ENCODE measurements at regions not wholly inside any gene's neighbourhood (a gene's known extent, or its start where the extent isn't known, plus 50 kb on each side); places are given as distances from the start of the nearest gene placed in this dataset.
A peak's percentile ranks its signal among the peaks of the same experiment; 100 is the strongest.

DNA sequence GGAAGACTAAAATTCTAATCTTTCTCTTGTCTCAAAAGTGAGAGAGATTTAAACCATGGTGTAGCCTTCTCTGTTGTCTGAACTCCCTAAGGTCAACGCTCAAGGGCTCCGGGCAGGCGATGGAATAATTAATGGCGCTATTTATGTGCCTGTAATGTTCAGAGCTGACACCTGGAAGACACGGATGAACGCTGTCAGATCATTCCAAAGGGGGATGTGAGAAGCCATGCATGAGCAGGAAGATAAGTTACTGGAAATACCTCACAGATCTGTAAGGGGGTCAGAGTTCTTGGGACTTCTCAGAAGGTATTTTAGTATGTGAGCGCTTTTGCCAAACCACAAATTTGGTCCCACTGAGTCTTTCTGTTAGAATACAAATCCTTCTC lies 73.3 kb upstream of the MTPN start:
- ATAC-seq (no peak), DNase-seq (no peak)
- Mint-ChIP-seq H3K4me1 (no peaks in the 10 kb centered on the region), H3K36me3 (ENCODE audit: low read depth) (peaks cover 9% of the 10 kb centered on the region), H3K27ac (no peak overlapping the region), H3K27me3 (no peaks in the 10 kb centered on the region), H3K4me3 (no peak overlapping the region), H3K9me3 (peaks cover 6% of the 10 kb centered on the region)

DNA sequence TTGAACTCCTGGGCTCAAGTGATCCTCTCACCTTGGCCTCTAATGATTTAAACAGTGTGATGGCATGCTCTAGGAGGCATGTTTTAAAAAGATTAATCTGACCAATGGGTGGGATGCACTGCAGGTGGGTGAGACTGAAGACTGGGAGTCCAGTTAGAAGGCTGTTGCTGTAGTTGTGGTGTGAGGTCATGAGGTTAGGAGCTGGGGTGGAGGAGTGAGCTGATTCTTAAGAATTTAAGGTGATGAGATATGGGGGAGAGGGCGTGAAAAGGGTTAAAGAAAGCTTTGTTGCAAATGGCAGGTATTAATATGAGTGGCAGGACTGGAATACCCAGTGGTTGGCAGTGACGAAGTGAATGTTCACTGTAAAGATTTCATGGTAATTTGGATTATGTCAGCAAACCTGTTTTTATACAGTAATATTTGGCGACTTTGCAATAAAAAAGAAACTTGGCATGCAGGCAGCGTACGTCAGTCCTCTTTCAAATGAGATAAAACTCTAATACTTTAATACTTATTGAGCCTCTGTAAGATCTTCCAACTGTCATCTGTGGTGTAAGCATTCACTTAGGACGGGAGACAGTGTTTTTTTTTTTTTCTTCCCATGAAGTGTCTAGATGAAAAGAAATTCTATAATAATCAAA lies 72.8 kb upstream of the MTPN start:
- no peak for DNase-seq

DNA sequence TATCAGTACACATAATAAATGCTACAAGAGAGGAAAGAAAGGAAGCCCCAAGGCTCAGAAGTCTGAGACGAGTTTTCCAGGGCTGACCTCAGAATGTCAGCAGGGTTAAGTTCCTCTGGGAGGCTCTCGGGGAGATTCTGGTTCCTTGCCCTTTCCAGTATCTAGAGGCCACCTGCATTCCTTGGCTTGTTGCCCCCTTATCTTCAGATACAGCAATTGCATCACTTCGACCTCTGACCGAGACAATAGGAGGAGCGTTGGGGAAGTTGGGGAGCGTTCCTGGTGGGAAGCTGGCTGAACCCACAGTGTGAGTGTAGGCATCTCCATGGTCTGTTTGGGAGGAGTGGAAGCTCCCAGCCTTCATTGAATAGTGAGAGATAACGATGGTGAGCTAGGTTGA lies 72.0 kb upstream of the MTPN start:
- Mint-ChIP-seq H3K27me3 (no peaks in the 10 kb centered on the region), H3K27ac (no peak overlapping the region), H3K4me1 (no peaks in the 10 kb centered on the region), H3K36me3 (ENCODE audit: low read depth) (peaks cover 9% of the 10 kb centered on the region), H3K4me3 (no peak overlapping the region), H3K9me3 (peaks cover 10% of the 10 kb centered on the region)
- DNase-seq (no peak), ATAC-seq (no peak)

More for the DNA sequence above, 72.8 kb upstream of the MTPN start:
- no peak overlapping the region for H3K27ac Mint-ChIP-seq
- no peak for ATAC-seq
- no peaks in the 10 kb centered on the region for H3K27me3 Mint-ChIP-seq
- peaks cover 10% of the 10 kb centered on the region for H3K9me3 Mint-ChIP-seq
- H3K4me3 Mint-ChIP-seq: no peak overlapping the region
- H3K36me3 Mint-ChIP-seq (ENCODE audit: low read depth): peaks cover 9% of the 10 kb centered on the region
- no peaks in the 10 kb centered on the region for H3K4me1 Mint-ChIP-seq

DNA sequence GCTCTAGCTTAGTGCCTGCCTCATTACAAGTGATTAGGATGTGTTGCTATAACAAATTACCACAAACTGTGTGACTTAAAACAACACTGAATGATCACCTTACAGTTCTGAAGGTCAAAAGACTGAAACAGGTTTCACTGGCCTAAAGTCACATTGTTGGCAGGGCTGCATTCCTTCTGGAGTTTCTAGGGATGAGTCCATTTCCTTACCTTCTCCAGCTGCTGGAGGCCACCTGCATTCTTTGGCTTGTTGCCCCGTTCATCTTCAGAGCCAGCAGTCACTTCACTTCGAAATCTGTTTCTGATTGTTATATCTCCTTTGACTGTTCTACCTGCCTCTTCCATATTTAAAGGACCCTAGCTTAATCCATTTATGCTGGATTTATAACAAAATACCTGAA lies 69.4 kb upstream of the MTPN start:
- peaks cover 9% of the 10 kb centered on the region for H3K36me3 Mint-ChIP-seq (ENCODE audit: low read depth)
- no peak for DNase-seq
- peaks cover 4% of the 10 kb centered on the region for H3K4me1 Mint-ChIP-seq
- peaks cover 10% of the 10 kb centered on the region for H3K9me3 Mint-ChIP-seq
- H3K4me3 Mint-ChIP-seq: no peak overlapping the region
- no peak overlapping the region for H3K27ac Mint-ChIP-seq
- ATAC-seq: no peak
- no peaks in the 10 kb centered on the region for H3K27me3 Mint-ChIP-seq

DNA sequence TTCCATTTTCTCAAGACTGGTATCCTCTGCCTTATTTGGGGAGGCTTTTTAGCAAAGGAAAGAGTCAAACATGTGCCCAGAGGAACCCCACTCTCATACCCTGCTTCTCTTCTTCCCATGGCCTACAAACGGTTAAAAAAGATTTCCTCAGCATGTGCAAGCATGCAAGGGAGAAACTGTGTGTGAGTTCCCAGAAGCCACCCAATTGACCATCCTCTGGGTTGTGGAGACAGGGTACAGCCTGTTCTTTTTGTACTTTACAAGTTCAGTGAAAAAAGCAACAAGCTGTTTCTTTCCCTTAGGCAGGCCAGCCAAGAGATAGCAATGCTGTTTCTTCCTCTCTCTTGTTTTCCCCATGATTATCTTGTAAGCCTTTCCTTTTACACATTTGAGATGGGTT lies 68.8 kb upstream of the MTPN start:
- Mint-ChIP-seq H3K9me3 (peaks cover 10% of the 10 kb centered on the region), H3K36me3 (ENCODE audit: low read depth) (peaks cover 9% of the 10 kb centered on the region), H3K4me1 (peaks cover 4% of the 10 kb centered on the region), H3K4me3 (no peak overlapping the region), H3K27ac (no peak overlapping the region), H3K27me3 (no peaks in the 10 kb centered on the region)
- no peak for DNase-seq
- no peak for ATAC-seq

DNA sequence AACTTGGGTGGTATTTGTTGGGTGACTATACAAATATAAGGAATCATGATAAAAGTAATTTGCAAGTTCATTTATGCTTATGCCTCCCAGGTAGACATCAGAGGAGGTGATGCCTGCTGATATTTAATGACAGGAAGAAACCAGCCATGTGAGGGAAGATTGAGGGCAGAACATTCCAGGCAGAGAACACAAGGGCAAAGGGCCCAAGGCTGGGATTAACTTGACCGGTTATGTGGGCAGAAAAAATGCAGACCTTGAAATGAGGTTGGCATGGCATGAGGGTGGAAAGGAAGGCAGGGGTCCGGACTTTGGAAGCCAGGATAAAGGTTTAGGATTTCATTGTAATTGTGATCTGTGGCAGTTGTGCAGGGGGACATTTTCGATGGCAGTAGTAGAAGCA lies 68.0 kb upstream of the MTPN start:
- Mint-ChIP-seq H3K36me3 (ENCODE audit: low read depth) (peaks cover 9% of the 10 kb centered on the region), H3K4me3 (no peak overlapping the region), H3K9me3 (peaks cover 10% of the 10 kb centered on the region), H3K27me3 (no peaks in the 10 kb centered on the region), H3K27ac (no peak overlapping the region), H3K4me1 (peaks cover 4% of the 10 kb centered on the region)
- DNase-seq (no peak), ATAC-seq (no peak)

DNA sequence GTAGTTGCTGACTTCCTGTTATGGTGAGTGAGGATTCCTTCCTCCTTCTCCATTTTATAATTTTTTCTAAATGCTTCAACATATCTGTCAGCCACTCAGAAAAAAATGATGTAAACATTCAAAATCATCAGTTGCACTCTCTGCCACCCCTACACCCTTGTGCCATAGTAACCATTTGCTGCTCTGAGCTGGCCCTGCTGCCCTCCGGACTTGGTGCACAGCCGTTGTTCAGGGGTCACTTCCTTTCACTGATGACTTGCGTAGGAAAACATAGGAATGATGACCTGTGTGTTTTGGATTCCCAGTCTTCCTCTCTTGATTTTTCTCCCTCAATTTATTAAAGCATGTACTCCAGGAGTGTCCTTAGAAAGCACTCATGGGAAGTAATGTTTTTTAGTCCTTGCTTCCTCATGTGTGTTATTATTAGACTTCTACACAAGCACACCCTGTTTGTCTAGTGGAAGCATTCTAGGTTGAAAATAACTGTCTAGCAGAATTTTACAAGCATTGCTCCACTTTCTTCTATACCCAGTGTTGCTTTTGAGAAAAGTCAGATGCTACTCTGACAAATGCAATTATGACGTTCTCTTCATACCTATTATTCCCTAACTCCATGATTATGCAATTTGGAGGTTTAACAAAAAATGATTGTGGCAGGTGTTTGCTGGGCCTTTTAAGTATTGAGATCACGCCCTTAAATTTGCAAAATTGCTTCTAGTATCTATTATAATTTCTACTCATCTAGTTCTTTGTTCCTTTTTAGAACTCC lies 62.6 kb upstream of the MTPN start:
- Mint-ChIP-seq H3K36me3 (ENCODE audit: low read depth) (peaks cover 2% of the 10 kb centered on the region), H3K4me3 (no peak overlapping the region), H3K4me1 (peaks cover 4% of the 10 kb centered on the region), H3K27me3 (peaks cover 5% of the 10 kb centered on the region), H3K9me3 (no peaks in the 10 kb centered on the region), H3K27ac (no peak overlapping the region)
- ATAC-seq (no peak), DNase-seq (no peak)

DNA sequence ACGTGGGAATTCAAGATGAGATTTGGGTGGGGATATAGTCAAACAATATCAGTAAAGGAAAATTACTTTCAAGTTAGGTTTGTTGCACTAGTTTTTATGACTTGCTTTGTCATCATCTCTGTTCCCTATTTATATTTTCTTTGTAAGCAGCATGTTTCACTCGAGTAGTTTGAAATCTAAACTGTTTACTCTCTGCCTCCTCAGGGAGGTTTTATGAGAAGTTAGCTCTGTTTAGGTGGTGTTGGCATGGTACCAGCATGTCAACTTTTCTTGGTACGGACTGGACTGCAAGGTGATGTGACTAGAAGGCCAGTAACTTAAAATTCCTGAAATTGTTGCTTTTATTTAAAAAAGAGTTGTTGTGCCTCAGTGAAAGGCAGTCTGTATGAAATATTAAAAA lies 59.2 kb upstream of the MTPN start:
- ATAC-seq (no peak), DNase-seq (no peak)
- H3K36me3 Mint-ChIP-seq (ENCODE audit: low read depth): peaks cover 2% of the 10 kb centered on the region
- H3K27ac Mint-ChIP-seq: no peak overlapping the region
- peaks cover 5% of the 10 kb centered on the region for H3K27me3 Mint-ChIP-seq
- no peak overlapping the region for H3K4me3 Mint-ChIP-seq
- H3K4me1 Mint-ChIP-seq: peaks cover 15% of the 10 kb centered on the region
- H3K9me3 Mint-ChIP-seq: no peaks in the 10 kb centered on the region

DNA sequence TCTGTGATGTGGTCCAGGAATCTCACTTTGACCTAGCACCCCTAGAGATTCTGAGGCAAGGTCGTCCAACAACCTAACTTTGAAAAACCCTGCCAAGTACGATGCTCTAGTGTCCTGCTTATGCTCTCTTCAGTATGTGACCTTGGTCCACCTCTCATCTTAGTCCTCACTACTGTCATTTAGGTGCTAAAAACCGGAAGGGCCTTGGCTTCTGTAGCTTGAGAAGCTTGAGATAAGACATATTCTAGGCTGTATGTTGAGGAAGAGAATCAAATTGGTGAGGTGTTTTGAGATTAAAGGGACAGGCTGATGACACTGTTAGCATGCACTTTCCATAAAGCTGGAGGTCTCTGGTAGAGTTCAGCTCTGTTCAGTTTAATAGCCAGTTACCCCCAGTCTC lies 57.0 kb upstream of the MTPN start:
- H3K27me3 Mint-ChIP-seq: peaks cover 5% of the 10 kb centered on the region
- H3K4me1 Mint-ChIP-seq: peaks cover 27% of the 10 kb centered on the region
- H3K36me3 Mint-ChIP-seq (ENCODE audit: low read depth): peaks cover 2% of the 10 kb centered on the region

DNA sequence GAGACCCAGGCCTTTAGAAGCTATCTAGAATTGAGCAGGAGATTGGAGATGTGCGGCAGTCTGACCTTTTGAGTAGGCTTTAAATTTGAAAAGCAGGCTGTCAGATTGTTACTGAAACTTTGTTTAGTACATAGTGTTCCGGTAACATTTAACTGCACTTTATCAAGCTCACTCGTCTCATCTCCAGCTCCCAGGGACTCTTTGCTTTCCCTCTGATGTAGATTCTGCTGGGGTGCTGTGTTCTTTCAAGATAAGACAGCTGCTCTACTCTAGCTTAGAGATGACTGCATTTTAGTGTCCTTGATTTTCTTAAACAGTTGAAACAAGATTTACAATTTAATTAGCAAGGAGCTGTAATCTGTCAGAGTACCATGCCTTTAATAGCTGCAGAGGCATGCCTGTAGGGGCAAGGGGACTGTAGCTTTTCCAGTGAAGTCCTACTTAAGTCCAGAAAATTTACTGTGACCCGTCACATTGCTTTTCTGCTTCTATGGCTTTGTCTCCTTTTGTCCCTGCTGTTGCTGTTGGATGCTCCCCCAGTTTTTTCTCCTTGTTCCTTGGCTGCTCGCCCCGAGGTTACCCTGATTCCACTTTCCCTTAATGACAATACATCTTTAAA lies 56.4 kb upstream of the MTPN start:
- Mint-ChIP-seq H3K9me3 (no peaks in the 10 kb centered on the region), H3K4me1 (peaks cover 27% of the 10 kb centered on the region), H3K4me3 (no peak overlapping the region), H3K36me3 (ENCODE audit: low read depth) (peaks cover 2% of the 10 kb centered on the region), H3K27me3 (peaks cover 5% of the 10 kb centered on the region), H3K27ac (no peak overlapping the region)
- no peak for DNase-seq
- peak; percentile 22 for ATAC-seq

More for the DNA sequence above, 57.0 kb upstream of the MTPN start:
- ATAC-seq (no peak), DNase-seq (no peak)
- Mint-ChIP-seq H3K4me3 (no peak overlapping the region), H3K27ac (no peak overlapping the region), H3K9me3 (no peaks in the 10 kb centered on the region)

DNA sequence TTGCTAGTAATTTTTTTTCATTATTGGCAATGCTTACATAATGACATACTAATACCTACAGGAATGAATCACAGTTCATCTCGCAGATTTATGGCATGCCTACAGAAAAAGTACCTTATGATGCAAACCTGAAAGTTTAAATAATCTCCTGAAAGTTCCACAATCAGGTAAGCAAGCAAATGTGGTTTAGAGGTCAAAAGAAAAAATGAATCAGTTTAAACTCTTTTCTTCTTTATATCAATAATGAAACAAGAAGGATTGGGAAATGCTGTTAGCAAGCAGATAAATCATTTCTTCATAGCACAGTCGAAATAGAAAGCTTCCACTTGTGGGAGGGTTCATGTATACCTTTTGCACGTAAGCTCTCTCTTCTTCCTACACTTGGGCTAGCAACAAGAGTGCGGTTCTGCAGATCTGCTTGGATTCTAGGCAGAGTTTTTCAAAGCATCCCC lies 53.7 kb upstream of the MTPN start:
- Mint-ChIP-seq H3K4me3 (no peak overlapping the region), H3K4me1 (peaks cover 36% of the 10 kb centered on the region)

DNA sequence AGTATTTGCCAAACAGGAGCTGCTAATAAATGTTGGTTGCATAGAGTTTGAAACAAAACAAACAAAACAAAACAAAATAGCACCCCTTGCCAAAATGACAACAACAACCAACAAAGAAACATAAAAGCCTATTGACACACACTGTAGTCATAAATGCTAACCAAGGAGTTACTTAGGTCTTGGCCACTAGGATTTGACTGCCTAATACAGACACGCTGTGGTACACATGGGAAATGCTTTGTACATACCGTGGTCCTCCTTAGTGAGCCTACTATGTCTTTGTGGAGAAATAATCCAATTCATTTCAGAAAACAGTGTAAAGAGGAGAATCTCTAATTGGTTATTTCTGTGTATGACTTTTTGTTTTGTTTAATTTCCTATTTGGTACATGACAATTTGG lies 53.2 kb upstream of the MTPN start:
- Mint-ChIP-seq H3K27me3 (peaks cover 4% of the 10 kb centered on the region), H3K9me3 (no peaks in the 10 kb centered on the region), H3K4me3 (no peak overlapping the region), H3K4me1 (peaks cover 36% of the 10 kb centered on the region), H3K36me3 (ENCODE audit: low read depth) (peaks cover 3% of the 10 kb centered on the region), H3K27ac (no peak overlapping the region)
- DNase-seq (no peak), ATAC-seq (no peak)

More for the DNA sequence above, 53.7 kb upstream of the MTPN start:
- Mint-ChIP-seq H3K36me3 (ENCODE audit: low read depth) (peaks cover 3% of the 10 kb centered on the region), H3K27me3 (peaks cover 5% of the 10 kb centered on the region), H3K9me3 (no peaks in the 10 kb centered on the region), H3K27ac (peak overlapping the region; percentile 61)
- no peak for DNase-seq
- ATAC-seq: peak; percentile 86

DNA sequence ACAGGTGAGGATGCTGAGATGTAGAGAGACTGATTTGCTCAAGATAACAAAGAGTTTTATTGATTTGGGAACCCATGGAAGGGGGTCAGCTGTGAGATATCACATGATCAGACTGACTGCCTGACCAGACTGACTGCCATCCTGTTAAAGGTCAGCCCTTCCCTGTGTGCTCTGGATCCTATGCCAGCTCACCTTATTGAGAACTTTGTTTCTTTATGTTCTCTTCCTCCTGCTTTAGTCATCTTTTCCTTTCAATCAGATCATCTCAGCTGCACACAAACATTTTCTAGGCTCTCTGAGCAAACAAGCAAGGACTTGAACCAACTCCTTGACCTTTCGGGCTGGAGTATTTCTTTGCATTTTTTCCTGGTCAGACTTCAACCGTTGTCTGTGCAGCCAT lies 50.0 kb upstream of the MTPN start:
- DNase-seq (no peak), ATAC-seq (no peak)
- Mint-ChIP-seq H3K27ac (no peak overlapping the region), H3K4me3 (no peak overlapping the region), H3K36me3 (ENCODE audit: low read depth) (peaks cover 3% of the 10 kb centered on the region), H3K9me3 (no peaks in the 10 kb centered on the region), H3K4me1 (peaks cover 27% of the 10 kb centered on the region), H3K27me3 (no peaks in the 10 kb centered on the region)
